Smooth muscle cell (in vitro differentiated cells): ENCODE measurements at regions not wholly inside any gene's neighbourhood (a gene's known extent, or its start where the extent isn't known, plus 50 kb on each side); places are given as distances from the start of the nearest gene placed in this dataset.

Experiments used
- DNase-seq: peaks from one replicate; lab custom pipeline; 2025; ENCODE audit not compliant: unreplicated experiment; lab: John Stamatoyannopoulos, UW
- H2AFZ ChIP-seq: fragments of 200-600 bp; sonication (generic); 2 replicates; pipeline ENCODE4 v1.6.0; 2016; ENCODE audit warnings: antibody characterized with exemption, low read depth, mild to moderate bottlenecking
- H3F3A ChIP-seq: fragments of 200-600 bp; sonication (generic); 2 replicates; pipeline ENCODE4 v1.6.0; 2017; ENCODE audit warnings: antibody characterized with exemption, low read depth
- H3K27ac ChIP-seq: fragments of 200-600 bp; sonication (generic); 2 replicates; pipeline ENCODE4 v1.5.1; 2016; ENCODE audit warnings: low read depth, mild to moderate bottlenecking
- H3K27me3 ChIP-seq: fragments of 200-600 bp; sonication (generic); 2 replicates; pipeline ENCODE4 v1.6.1; 2016; ENCODE audit warnings: low read depth, mild to moderate bottlenecking
- H3K36me3 ChIP-seq: fragments of 200-600 bp; sonication (generic); 2 replicates; pipeline ENCODE4 v1.5.1; 2016; ENCODE audit warnings: low read depth
- H3K4me1 ChIP-seq: fragments of 200-600 bp; sonication (generic); 2 replicates; pipeline ENCODE4 v1.5.1; 2016; ENCODE audit warnings: low read depth
- H3K4me2 ChIP-seq: fragments of 200-600 bp; sonication (generic); 2 replicates; pipeline ENCODE4 v1.6.0; 2016; ENCODE audit warnings: mild to moderate bottlenecking
- H3K4me3 ChIP-seq: fragments of 200-600 bp; sonication (generic); 2 replicates; pipeline ENCODE4 v1.5.1; 2016; ENCODE audit warnings: mild to moderate bottlenecking
- H3K79me2 ChIP-seq: fragments of 200-600 bp; sonication (generic); 2 replicates; pipeline ENCODE4 v1.6.0; 2016; ENCODE audit warnings: low read depth, mild to moderate bottlenecking
- H3K9ac ChIP-seq: fragments of 200-600 bp; sonication (generic); 2 replicates; pipeline ENCODE4 v1.6.0; 2016; ENCODE audit warnings: low read depth
- H3K9me3 ChIP-seq: fragments of 200-600 bp; sonication (generic); replicated peaks from 2 replicates; pipeline ENCODE4 v1.5.1; 2016; ENCODE audit warnings: low read depth
- H4K20me1 ChIP-seq: fragments of 200-600 bp; sonication (generic); 2 replicates; pipeline ENCODE4 v1.6.0; 2016; ENCODE audit warnings: low read depth
- WGBS: methylation state at CpG from one replicate; pipeline ENCODE4 v1.1.7; 2016; ENCODE audit warnings: low lambda C conversion rate; 5-methylcytosine and 5-hydroxymethylcytosine counted together
- TF ChIP-seq, protein P1 (sequence below): fragments of 200-600 bp; sonication (generic); IDR thresholded peaks from 2 replicates; pipeline ENCODE4 v1.5.1; 2017; ENCODE audit warnings: borderline replicate concordance, mild to moderate bottlenecking, antibody characterized with exemption; ENCODE audit not compliant: insufficient read depth, poor library complexity, severe bottlenecking

DNA sequence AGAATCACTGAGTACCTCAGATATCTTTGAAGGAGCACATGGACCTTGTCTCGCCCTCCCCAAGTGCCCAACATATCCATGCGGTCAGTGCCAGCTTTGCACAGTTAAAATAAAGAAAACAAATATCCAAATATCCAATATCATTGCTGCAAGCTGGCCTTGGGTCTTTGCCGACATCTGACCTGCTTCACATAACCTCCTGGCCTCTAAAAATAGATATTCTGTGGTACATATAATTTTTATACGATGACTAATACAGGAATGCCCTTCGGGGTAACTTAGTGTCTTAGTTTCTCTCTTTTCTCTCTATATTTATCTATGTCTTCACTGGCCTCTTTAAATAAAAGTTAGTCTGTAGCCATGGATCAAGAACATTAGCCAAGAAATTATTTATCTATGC is 67.8 kb downstream of the MAF start:
- no peak overlapping the region for H3K4me2 ChIP-seq
- no peaks in the 10 kb centered on the region for H3K79me2 ChIP-seq
- WGBS: 79% methylated on average over 5 of the region's 5 CpGs
- H3K9me3 ChIP-seq: no peaks in the 10 kb centered on the region
- H3K27ac ChIP-seq: no peak overlapping the region
- H3K27me3 ChIP-seq: no peaks in the 10 kb centered on the region
- H3K9ac ChIP-seq: no peak overlapping the region
- TF ChIP-seq, protein P1, sequence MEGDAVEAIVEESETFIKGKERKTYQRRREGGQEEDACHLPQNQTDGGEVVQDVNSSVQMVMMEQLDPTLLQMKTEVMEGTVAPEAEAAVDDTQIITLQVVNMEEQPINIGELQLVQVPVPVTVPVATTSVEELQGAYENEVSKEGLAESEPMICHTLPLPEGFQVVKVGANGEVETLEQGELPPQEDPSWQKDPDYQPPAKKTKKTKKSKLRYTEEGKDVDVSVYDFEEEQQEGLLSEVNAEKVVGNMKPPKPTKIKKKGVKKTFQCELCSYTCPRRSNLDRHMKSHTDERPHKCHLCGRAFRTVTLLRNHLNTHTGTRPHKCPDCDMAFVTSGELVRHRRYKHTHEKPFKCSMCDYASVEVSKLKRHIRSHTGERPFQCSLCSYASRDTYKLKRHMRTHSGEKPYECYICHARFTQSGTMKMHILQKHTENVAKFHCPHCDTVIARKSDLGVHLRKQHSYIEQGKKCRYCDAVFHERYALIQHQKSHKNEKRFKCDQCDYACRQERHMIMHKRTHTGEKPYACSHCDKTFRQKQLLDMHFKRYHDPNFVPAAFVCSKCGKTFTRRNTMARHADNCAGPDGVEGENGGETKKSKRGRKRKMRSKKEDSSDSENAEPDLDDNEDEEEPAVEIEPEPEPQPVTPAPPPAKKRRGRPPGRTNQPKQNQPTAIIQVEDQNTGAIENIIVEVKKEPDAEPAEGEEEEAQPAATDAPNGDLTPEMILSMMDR: no peak
- H2AFZ ChIP-seq: no peak overlapping the region
- no peaks in the 10 kb centered on the region for H3F3A ChIP-seq
- no peak for DNase-seq
- no peaks in the 10 kb centered on the region for H3K36me3 ChIP-seq
- H3K4me1 ChIP-seq: no peaks in the 10 kb centered on the region
- no peak overlapping the region for H3K4me3 ChIP-seq
- H4K20me1 ChIP-seq: no peaks in the 10 kb centered on the region

DNA sequence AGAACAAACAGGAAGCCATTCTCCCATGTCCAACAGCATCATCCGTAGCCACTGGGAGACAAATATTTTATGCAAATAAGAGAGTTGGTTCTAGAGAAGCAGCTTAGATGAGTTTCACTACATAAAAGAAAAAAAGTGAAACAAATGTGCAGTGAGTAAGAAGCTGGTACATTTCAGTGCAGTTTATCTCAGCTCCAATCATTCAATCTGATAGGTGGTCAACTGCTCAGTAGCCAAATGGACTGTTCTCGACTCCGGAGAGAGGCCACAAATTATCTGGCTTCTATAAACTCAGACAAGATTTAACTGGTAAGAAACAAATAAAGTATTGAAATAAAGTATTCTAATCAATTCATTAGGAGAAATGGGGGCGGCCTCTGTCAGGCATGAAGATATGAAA is 68.3 kb downstream of the MAF start:
- no peak overlapping the region for H3K9ac ChIP-seq
- TF ChIP-seq, protein P1: no peak
- no peaks in the 10 kb centered on the region for H3K36me3 ChIP-seq
- no peaks in the 10 kb centered on the region for H3F3A ChIP-seq
- no peaks in the 10 kb centered on the region for H4K20me1 ChIP-seq
- no peaks in the 10 kb centered on the region for H3K79me2 ChIP-seq
- no peaks in the 10 kb centered on the region for H3K27me3 ChIP-seq
- no peak overlapping the region for H3K27ac ChIP-seq
- DNase-seq: no peak
- no peak overlapping the region for H3K4me2 ChIP-seq
- no peaks in the 10 kb centered on the region for H3K9me3 ChIP-seq
- WGBS: over 99% methylated on average over 4 of the region's 4 CpGs
- no peaks in the 10 kb centered on the region for H3K4me1 ChIP-seq
- no peak overlapping the region for H3K4me3 ChIP-seq
- no peak overlapping the region for H2AFZ ChIP-seq

DNA sequence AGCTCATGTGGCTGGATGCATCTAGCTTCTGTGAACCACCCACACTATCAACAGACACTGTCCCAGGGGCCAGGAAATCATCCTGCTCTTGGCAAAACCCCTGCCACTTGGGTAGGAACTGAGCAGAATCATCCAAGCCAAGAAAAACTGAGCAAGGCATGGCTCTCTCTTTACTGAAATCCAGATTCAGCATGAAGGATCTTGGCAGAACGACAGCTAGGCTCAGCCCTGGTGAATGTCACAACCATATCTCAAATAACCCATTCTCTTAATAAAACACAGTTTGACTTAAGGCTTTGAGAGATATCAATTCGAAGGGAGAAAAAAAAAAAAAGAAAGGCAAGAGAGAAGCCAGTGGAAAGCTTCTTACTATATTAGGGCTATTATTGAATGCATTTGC is 72.2 kb downstream of the MAF start:
- TF ChIP-seq, protein P1: no peak
- no peak for DNase-seq
- Histone ChIP-seq H3K79me2 (no peaks in the 10 kb centered on the region), H3K36me3 (no peaks in the 10 kb centered on the region), H3K9ac (no peak overlapping the region), H3K27ac (no peak overlapping the region), H3F3A (no peaks in the 10 kb centered on the region), H2AFZ (no peak overlapping the region), H3K4me2 (no peak overlapping the region), H3K4me1 (no peaks in the 10 kb centered on the region), H3K27me3 (no peaks in the 10 kb centered on the region), H3K4me3 (no peak overlapping the region), H4K20me1 (no peaks in the 10 kb centered on the region), H3K9me3 (no peaks in the 10 kb centered on the region)
- 55% methylated on average over 2 of the region's 2 CpGs for WGBS

DNA sequence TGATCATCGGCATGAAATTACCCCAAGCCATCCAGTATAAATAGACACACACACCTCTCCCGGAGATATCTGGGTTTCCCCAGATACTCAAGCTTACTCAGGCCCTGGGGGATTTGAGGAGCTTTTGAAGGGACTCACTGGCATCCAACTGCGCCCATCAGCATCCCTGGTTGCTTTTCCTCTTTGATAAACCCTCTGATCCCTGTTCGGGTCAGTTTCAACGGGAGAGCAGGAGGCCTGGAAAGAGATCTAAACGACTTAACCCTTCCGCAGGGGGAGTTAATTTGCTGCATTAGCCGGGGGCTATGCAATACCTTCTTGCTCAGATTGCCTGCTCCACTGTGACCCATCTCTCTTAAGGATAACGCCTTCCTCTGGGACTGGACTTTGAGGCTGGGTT is 76.6 kb downstream of the MAF start:
- Histone ChIP-seq H3F3A (no peaks in the 10 kb centered on the region), H3K79me2 (no peaks in the 10 kb centered on the region), H3K9me3 (no peaks in the 10 kb centered on the region), H4K20me1 (no peaks in the 10 kb centered on the region), H3K27me3 (peaks cover 23% of the 10 kb centered on the region), H3K4me3 (no peak overlapping the region), H3K4me2 (no peak overlapping the region), H3K9ac (no peak overlapping the region), H3K36me3 (no peaks in the 10 kb centered on the region), H3K4me1 (no peaks in the 10 kb centered on the region), H3K27ac (no peak overlapping the region), H2AFZ (no peak overlapping the region)
- 48% methylated on average over 9 of the region's 9 CpGs for WGBS
- TF ChIP-seq, protein P1: no peak
- no peak for DNase-seq
